Keratinocyte (primary cell): ENCODE measurements at regions not wholly inside any gene's neighbourhood (a gene's known extent, or its start where the extent isn't known, plus 50 kb on each side); places are given as distances from the start of the nearest gene placed in this dataset.

Experiments
- DNase-seq: peaks from one replicate; pipeline ENCODE4 v3.0.0-alpha.2; 2011; ENCODE audit warnings: low read depth, missing footprints, low spot score
- FAIRE-seq: peaks from 2 replicates; lab custom pipeline; 2011; peaks lifted over from hg19 to GRCh38; lab: Jason Lieb, UNC
- H2AFZ ChIP-seq: 2 replicates; pipeline ENCODE4 v1.6.0; 2012; ENCODE audit warnings: low read length, control low read depth, inconsistent platforms; ENCODE audit not compliant: control insufficient read depth
- H3K27ac ChIP-seq: 2 replicates; pipeline ENCODE4 v1.5.1; 2011; ENCODE audit warnings: low read length; ENCODE audit not compliant: control insufficient read depth, insufficient read depth
- H3K27me3 ChIP-seq: 3 replicates; pipeline ENCODE4 v1.6.0; 2011; ENCODE audit warnings: low read length; ENCODE audit not compliant: control insufficient read depth, insufficient read depth; ENCODE audit errors: extremely low read depth
- H3K36me3 ChIP-seq, 2 experiments: 2 replicates in 1 of 2; 3 replicates in 1 of 2; pipeline ENCODE4 v1.5.1; 2011; ENCODE audit warnings: low read length in 2 of 2, mild to moderate bottlenecking in 1 of 2; ENCODE audit not compliant: control insufficient read depth in 2 of 2, insufficient read depth in 2 of 2; ENCODE audit errors: extremely low read depth in 1 of 2
- H3K4me1 ChIP-seq: 3 replicates; pipeline ENCODE4 v1.5.1; 2011; ENCODE audit warnings: low read length; ENCODE audit not compliant: control insufficient read depth, insufficient read depth; ENCODE audit errors: extremely low read depth
- H3K4me2 ChIP-seq: 3 replicates; pipeline ENCODE4 v1.6.0; 2011; ENCODE audit warnings: low read depth, low read length; ENCODE audit not compliant: control insufficient read depth, insufficient read depth; ENCODE audit errors: extremely low read depth
- H3K4me3 ChIP-seq, 3 experiments: fragments of 200-600 bp in 1 of 3; sonication (generic) in 1 of 3; 2 replicates in 2 of 3; 3 replicates in 1 of 3; pipeline ENCODE4 v1.5.1; 2011 to 2016; ENCODE audit warnings: low read length in 3 of 3, mild to moderate bottlenecking in 3 of 3, control low read depth in 2 of 3, inconsistent platforms in 1 of 3, low read depth in 1 of 3, mixed read lengths in 1 of 3, mixed run types in 1 of 3, moderate library complexity in 1 of 3; ENCODE audit not compliant: control insufficient read depth in 2 of 3, insufficient read depth in 2 of 3; ENCODE audit errors: extremely low read depth in 1 of 3
- H3K79me2 ChIP-seq: 2 replicates; pipeline ENCODE4 v1.6.0; 2012; ENCODE audit warnings: low read length; ENCODE audit not compliant: control insufficient read depth, insufficient read depth
- H3K9ac ChIP-seq: 3 replicates; pipeline ENCODE4 v1.6.0; 2011; ENCODE audit warnings: low read length; ENCODE audit not compliant: control insufficient read depth, insufficient read depth; ENCODE audit errors: extremely low read depth
- H3K9me1 ChIP-seq: 3 replicates; pipeline ENCODE4 v1.6.0; 2011; ENCODE audit warnings: low read length; ENCODE audit not compliant: control insufficient read depth, insufficient read depth; ENCODE audit errors: extremely low read depth
- H3K9me3 ChIP-seq: 2 replicates; pipeline ENCODE4 v1.5.1; 2012; ENCODE audit warnings: low read depth, low read length; ENCODE audit not compliant: control insufficient read depth
- H4K20me1 ChIP-seq: 3 replicates; pipeline ENCODE4 v1.6.0; 2011; ENCODE audit warnings: low read length; ENCODE audit not compliant: control insufficient read depth, insufficient read depth; ENCODE audit errors: extremely low read depth
- EZH2 ChIP-seq: IDR thresholded peaks from one replicate; pipeline ENCODE4 v1.6.1; 2012; ENCODE audit warnings: inconsistent platforms, mild to moderate bottlenecking, low read length, moderate library complexity
- dilution Hi-C: fragments of 300-500 bp; cut with MboI; formaldehyde crosslinking; loops from one replicate; pipeline ENCODE4 v1.7.0; 2020; ENCODE audit warnings: low sequenced_read_pairs; ENCODE audit not compliant: extremely low pct_ligation_motif_present
- TF ChIP-seq, protein P1 (sequence below), 3 experiments: IDR thresholded peaks in 1 of 3; conservative IDR thresholded peaks in 1 of 3; optimal IDR thresholded peaks in 1 of 3; 2 replicates in 2 of 3; 3 replicates in 1 of 3; pipeline versions ENCODE3 to v1.5.1; 2011; ENCODE audit warnings: low read length in 3 of 3, mild to moderate bottlenecking in 3 of 3, moderate library complexity in 2 of 3, control low read depth in 1 of 3, inconsistent platforms in 1 of 3; ENCODE audit not compliant: insufficient read depth in 2 of 3; ENCODE audit errors: extremely low read depth in 1 of 3

DNA sequence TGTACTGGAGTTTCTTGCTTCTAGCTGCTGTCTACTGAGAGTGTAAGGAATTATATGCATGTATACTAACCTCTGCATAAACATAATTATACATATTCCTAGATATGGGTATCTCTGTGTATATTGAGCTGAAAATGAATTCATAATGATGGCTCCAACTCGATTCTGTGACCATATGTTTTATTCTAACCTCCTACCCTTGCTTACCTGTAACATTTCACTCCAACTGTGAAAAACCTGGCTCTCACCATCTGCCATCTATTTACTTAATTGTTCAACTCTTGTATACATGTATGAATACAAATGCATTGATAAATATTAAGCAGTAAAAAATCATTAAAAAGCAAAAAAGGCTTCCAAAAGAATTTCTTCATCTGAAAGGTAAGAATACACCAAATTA is 1729.5 kb upstream of the SPRY2 start:
- no peak for FAIRE-seq
- dilution Hi-C loops, result no loop called here
- TF ChIP-seq EZH2, result no peak
- TF ChIP-seq, protein P1, sequence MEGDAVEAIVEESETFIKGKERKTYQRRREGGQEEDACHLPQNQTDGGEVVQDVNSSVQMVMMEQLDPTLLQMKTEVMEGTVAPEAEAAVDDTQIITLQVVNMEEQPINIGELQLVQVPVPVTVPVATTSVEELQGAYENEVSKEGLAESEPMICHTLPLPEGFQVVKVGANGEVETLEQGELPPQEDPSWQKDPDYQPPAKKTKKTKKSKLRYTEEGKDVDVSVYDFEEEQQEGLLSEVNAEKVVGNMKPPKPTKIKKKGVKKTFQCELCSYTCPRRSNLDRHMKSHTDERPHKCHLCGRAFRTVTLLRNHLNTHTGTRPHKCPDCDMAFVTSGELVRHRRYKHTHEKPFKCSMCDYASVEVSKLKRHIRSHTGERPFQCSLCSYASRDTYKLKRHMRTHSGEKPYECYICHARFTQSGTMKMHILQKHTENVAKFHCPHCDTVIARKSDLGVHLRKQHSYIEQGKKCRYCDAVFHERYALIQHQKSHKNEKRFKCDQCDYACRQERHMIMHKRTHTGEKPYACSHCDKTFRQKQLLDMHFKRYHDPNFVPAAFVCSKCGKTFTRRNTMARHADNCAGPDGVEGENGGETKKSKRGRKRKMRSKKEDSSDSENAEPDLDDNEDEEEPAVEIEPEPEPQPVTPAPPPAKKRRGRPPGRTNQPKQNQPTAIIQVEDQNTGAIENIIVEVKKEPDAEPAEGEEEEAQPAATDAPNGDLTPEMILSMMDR (optimal IDR thresholded peaks at IDR 0.05 in 1 of 3, IDR thresholded peaks at IDR 0.05 in 1 of 3, conservative IDR thresholded peaks at IDR 0.05 in 1 of 3; ENCODE audit: extremely low read depth in 1 of 3, insufficient read depth in 2 of 3, low read length in 3 of 3), result no peak

DNA sequence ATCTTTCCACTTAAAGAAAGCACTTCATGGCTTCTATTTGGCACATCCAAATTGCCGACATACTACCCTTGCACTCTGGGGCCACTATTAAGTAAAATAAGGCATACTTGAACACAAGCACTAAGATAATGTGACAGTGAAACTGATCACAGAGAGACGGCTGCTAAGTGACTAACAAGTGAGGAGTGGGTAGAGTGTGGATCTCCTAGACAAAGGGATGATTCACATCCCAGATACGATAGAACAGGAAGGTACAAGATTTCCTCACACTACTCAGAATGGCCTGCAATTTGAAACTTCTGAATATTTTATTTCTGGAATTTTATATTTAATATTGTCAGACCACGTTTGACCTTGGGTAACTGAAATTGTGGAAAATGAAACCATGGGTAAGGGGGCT is 1721.8 kb upstream of the SPRY2 start:
- no peaks in the 10 kb centered on the region for H3K9me3 ChIP-seq
- no peaks in the 10 kb centered on the region for H3K9me1 ChIP-seq
- H3K4me1 ChIP-seq, result no peaks in the 10 kb centered on the region
- no peak overlapping the region for H3K9ac ChIP-seq
- TF ChIP-seq, protein P1 (optimal IDR thresholded peaks at IDR 0.05 in 1 of 3, IDR thresholded peaks at IDR 0.05 in 1 of 3, conservative IDR thresholded peaks at IDR 0.05 in 1 of 3; ENCODE audit: extremely low read depth in 1 of 3, insufficient read depth in 2 of 3, low read length in 3 of 3), result no peak
- TF ChIP-seq EZH2, result no peak
- H3K4me3 ChIP-seq, result no peak overlapping the region
- no peaks in the 10 kb centered on the region for H4K20me1 ChIP-seq
- dilution Hi-C loops, result no loop called here
- DNase-seq (no peak), FAIRE-seq (no peak)
- H3K79me2 ChIP-seq, result no peaks in the 10 kb centered on the region
- H3K27me3 ChIP-seq, result no peaks in the 10 kb centered on the region
- no peak overlapping the region for H2AFZ ChIP-seq
- no peaks in the 10 kb centered on the region for H3K36me3 ChIP-seq
- no peak overlapping the region for H3K27ac ChIP-seq
- no peak overlapping the region for H3K4me2 ChIP-seq

More for the DNA sequence above, 1729.5 kb upstream of the SPRY2 start:
- Histone ChIP-seq H3K9ac (no peak overlapping the region), H3K4me1 (no peaks in the 10 kb centered on the region), H3K27ac (no peak overlapping the region), H2AFZ (no peak overlapping the region), H3K27me3 (no peaks in the 10 kb centered on the region), H3K79me2 (no peaks in the 10 kb centered on the region), H3K36me3 (no peaks in the 10 kb centered on the region), H3K4me3 (no peak overlapping the region), H3K4me2 (no peak overlapping the region), H3K9me1 (no peaks in the 10 kb centered on the region), H3K9me3 (no peaks in the 10 kb centered on the region), H4K20me1 (no peaks in the 10 kb centered on the region)
- DNase-seq, result no peak
